Astrocyte of the spinal cord (primary cell): ENCODE measurements at regions not wholly inside any gene's neighbourhood (a gene's known extent, or its start where the extent isn't known, plus 50 kb on each side); places are given as distances from the start of the nearest gene placed in this dataset.

Source experiments
- DNase-seq: peaks from one replicate; pipeline ENCODE4 v3.0.0; 2011; ENCODE audit warnings: low read depth, low spot score
- H3K4me3 ChIP-seq: 2 replicates; pipeline ENCODE4 v1.5.1; 2011; ENCODE audit warnings: low read depth, mild to moderate bottlenecking, low read length, moderate library complexity
- in situ Hi-C: cut with HindIII; loops from 2 replicates; pipeline ENCODE4 v1.10.0; 2017; ENCODE audit warnings: low sequenced_read_pairs
- TF ChIP-seq, protein P1 (sequence below): IDR thresholded peaks from 2 replicates; pipeline ENCODE4 v1.5.1; 2012; ENCODE audit warnings: low read depth, mild to moderate bottlenecking, low read length, inconsistent platforms

DNA sequence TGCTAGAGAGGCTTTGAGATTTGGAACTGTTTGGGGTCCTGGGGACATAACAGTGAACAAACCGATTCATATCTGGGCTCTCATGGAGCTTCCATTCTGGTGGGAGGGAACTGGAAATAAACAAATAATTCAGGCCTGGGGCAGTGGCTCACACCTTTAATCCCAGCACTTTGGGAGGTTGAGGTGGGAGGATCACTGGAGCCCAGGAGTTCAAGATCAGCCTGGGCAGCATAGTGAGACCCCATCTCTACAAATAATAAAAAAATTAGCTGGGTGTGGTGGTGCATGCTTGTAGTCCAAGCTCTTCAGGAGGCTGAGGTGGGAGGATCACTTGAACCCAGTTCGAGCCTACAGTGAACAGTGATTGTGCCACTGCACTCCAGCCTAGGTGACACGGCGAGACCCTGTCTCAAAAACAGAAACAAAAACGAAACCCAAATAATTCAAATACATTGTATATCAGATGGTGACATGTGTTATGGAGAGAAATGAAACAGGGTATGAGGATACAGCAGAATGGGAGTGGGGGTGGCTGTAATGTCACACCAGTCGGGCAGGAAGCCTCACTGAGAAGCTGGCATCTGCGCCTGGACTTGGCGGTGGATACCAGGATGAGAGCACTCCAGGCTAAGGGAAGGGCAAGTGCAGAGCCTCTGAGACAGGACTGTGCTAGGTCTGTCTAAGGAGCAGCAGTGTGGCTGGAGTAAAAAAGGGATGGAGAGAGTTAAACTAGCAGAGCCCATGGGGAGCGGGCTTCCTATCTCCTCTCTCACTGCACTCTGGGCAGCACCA, 131.1 kb upstream of the ZNF536 start:
- TF ChIP-seq, protein P1, sequence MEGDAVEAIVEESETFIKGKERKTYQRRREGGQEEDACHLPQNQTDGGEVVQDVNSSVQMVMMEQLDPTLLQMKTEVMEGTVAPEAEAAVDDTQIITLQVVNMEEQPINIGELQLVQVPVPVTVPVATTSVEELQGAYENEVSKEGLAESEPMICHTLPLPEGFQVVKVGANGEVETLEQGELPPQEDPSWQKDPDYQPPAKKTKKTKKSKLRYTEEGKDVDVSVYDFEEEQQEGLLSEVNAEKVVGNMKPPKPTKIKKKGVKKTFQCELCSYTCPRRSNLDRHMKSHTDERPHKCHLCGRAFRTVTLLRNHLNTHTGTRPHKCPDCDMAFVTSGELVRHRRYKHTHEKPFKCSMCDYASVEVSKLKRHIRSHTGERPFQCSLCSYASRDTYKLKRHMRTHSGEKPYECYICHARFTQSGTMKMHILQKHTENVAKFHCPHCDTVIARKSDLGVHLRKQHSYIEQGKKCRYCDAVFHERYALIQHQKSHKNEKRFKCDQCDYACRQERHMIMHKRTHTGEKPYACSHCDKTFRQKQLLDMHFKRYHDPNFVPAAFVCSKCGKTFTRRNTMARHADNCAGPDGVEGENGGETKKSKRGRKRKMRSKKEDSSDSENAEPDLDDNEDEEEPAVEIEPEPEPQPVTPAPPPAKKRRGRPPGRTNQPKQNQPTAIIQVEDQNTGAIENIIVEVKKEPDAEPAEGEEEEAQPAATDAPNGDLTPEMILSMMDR: no peak
- in situ Hi-C loops: no loop called here

DNA sequence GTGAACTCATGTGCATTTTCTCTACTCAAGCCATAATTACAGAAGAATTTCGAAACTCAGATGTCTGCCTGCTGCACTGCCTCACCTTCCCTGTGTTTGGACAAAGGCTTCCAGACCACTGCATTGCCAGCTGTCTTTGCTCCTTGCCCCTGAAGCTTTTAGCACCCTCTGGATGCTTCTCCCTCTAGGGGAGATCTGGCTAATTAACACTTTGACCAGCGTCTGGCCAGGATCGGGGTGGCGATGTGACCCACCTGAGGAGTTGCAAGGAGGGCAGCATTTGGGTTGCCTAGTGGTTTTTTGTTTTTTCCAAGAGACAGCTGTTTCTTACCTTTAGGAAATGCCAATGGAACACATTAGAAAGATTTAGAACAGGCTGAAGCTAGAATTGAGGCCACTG, 127.7 kb upstream of the ZNF536 start:
- in situ Hi-C loops: no loop called here
- no peak overlapping the region for H3K4me3 ChIP-seq
- TF ChIP-seq, protein P1: no peak
- DNase-seq: no peak

More for the DNA sequence above, 131.1 kb upstream of the ZNF536 start:
- DNase-seq: no peak
- H3K4me3 ChIP-seq: no peak overlapping the region

DNA sequence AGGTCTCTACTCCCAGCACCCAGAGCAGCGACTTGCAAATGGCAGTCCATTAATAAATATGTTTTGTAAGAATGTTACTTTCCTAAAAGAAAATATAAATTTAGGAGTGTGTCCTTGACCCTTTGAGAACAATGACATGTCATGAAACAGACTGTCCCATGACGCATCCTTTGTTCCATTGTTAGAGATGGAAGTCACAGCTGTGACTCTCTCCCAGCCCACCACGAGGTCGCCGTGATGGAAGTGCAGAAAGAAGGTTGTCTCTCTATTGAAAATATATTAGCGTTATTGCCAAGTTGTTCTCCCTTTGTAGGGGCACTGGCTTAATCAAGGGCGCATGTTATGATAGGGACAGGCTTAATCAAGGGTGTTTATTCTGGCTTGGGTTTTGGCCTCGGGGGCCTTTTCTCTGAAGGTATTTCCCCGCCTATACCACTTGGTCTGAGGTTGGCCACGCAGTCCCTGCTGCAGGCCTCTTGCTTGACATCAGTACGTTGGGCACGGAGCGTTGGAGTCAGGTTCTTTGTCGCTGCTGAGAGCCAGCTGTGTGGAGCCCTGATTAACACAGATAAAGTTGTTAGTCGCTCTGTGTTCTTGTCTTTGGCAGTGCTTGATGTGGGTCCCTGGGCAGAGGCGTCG, 126.7 kb upstream of the ZNF536 start:
- TF ChIP-seq, protein P1: no peak
- H3K4me3 ChIP-seq: no peak overlapping the region
- in situ Hi-C loops: no loop called here
- no peak for DNase-seq

DNA sequence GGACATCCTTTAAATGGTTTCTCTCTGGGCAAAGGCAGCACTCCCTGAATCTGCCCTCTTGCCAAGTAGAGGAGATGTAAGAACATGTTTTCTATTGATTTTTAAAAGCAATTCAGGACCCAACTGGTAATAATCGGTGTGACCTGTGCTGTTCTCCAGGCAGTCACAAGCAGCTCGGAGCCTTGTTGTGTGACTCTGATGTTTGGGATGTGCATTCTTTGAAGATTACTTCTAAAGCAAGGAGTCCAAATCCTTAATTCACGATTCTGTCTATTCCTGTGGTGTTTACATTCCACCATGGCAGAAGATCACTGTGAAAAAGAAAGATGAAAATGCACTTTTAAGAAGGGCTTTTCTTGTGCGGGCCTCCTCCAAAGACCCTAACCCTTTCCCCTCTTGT, 122.3 kb upstream of the ZNF536 start:
- in situ Hi-C loops: no loop called here
- no peak overlapping the region for H3K4me3 ChIP-seq
- TF ChIP-seq, protein P1: no peak
- no peak for DNase-seq

DNA sequence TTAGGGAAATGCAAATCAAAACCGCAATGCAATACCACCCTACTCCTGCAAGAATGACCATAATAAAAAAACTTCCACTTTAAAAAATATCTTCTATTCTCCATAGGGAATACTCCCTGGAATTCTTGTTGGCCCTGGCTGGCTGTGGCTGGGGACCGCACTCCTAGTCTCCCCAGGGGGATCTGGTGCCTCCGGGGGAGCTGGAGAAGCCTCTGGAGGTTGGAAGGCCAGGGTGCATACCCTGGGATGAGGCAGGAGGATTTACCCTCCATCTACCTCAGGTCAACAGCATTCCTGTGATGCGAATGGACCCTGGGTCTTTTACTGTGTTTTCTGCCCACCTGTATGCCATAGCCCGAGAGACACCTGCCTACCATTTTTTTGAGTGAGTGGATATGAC, 120.0 kb upstream of the ZNF536 start:
- DNase-seq: no peak
- in situ Hi-C loops: no loop called here
- no peak overlapping the region for H3K4me3 ChIP-seq
- TF ChIP-seq, protein P1: no peak

DNA sequence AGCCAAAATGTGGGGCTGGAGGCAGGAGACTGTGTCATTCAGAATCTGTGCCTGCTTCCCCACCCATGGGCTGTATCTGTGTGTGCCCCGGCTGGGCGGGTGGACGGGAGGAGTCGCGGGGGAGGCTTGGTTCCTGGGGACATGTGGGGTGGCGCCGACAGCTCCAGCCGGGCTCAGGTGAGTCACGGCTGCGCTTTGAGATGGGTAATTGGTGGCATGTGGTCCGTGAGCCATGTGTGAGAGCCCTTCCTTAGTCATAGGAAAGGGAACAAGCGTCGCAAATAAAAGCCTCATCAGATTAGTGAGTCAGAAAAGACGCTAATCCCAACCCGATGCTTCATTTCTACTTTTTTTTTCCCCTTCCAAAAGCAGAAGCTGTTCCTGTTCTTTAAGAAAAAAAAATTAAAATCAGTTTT, 118.6 kb upstream of the ZNF536 start:
- TF ChIP-seq, protein P1: no peak
- in situ Hi-C loops: no loop called here
- DNase-seq: no peak
- no peak overlapping the region for H3K4me3 ChIP-seq
